ENCODE measurements at regions not wholly inside any gene's neighbourhood (a gene's known extent, or its start where the extent isn't known, plus 50 kb on each side); places are given as distances from the start of the nearest gene placed in this dataset.

DNA sequence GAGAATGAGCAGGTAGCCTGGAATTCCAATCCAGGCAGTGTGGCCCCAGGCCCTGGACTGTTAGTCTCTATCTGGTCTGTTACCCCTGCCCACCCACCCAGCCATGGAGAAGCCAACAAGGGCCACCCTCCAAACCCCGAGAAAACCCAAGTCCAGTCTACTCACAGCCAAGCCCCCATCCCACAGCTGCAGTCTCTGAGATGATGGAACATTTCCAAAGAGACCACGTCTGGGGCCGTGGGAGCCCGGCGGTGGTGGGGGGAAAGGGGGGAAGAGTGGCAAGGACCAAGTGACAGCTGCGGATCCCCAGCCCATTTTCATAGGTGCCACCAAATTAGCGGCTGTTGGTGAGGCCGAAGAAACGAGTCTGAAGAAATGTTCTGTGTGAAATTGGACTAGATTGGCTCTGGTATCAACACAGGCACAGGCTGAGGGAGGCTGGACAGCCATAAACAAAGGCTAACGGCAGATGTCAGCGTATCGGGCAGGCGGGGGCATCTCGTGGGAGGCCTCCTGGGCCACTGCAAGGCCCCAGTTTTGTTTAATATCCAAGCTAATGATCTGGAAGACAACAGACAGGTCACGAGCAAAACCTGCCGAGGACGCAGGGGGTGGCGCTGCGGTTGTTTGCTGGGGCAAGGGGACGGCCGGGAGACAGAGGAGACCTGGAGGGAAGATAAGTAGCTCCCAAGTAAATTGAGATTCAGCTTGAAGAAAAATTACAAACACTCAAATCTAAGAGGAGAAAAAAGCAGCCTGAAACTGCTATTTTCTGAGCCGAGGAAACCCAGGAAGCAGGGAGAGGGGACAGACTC is 53.4 kb downstream of the RBFOX3 start:
- ChIA-PET CTCF (no interaction called here), RAD21 (ENCODE audit: low non-redundant PET in 1 of 2, low total read pairs in 2 of 2, uncharacterized antibody in 2 of 2, unreplicated experiment in 2 of 2) (no interaction called here), POLR2A (interaction anchor here (0.7 kb wide), 1 partner anchor 407 kb away, joined by 3 read pairs; no protein-coding TSS in a partner anchor)
- Histone ChIP-seq H3K9ac (ENCODE audit: low read length) (no peak overlapping the region), H3K27ac (ENCODE audit: low read depth, low read length) (no peak overlapping the region), H3K79me2 (ENCODE audit: insufficient read depth, low read length) (no peaks in the 10 kb centered on the region), H3K27me3 (ENCODE audit: insufficient read depth, low read length) (peaks cover 4% of the 10 kb centered on the region; the same call in 1 of the 2 replicates), H2AFZ (ENCODE audit: low read depth, low read length, poor library complexity, severe bottlenecking) (no peak overlapping the region), H3K9me2 (ENCODE audit: insufficient read depth) (no peaks in the 10 kb centered on the region), H3K4me3 (replicated peaks in 1 of 2; ENCODE audit: low read depth in 1 of 2, low read length in 2 of 2) (no peak overlapping the region), H3K36me3 (ENCODE audit: control insufficient read depth in 1 of 2, insufficient read depth in 2 of 2, low read length in 2 of 2) (no peaks in the 10 kb centered on the region), H3K4me1 (ENCODE audit: control insufficient read depth in 1 of 2, insufficient read depth in 2 of 2, low read length in 2 of 2) (peaks cover 2 to 3% of the 10 kb centered on the region in 2 experiments), H3K9me3 (ENCODE audit: control insufficient read depth in 1 of 2, insufficient read depth in 1 of 2, low read depth in 1 of 2, low read length in 2 of 2) (no peaks in the 10 kb centered on the region), H4K20me1 (ENCODE audit: insufficient read depth) (no peaks in the 10 kb centered on the region), H3K4me2 (ENCODE audit: low read length) (no peak overlapping the region)
- TF ChIP-seq, protein P1, sequence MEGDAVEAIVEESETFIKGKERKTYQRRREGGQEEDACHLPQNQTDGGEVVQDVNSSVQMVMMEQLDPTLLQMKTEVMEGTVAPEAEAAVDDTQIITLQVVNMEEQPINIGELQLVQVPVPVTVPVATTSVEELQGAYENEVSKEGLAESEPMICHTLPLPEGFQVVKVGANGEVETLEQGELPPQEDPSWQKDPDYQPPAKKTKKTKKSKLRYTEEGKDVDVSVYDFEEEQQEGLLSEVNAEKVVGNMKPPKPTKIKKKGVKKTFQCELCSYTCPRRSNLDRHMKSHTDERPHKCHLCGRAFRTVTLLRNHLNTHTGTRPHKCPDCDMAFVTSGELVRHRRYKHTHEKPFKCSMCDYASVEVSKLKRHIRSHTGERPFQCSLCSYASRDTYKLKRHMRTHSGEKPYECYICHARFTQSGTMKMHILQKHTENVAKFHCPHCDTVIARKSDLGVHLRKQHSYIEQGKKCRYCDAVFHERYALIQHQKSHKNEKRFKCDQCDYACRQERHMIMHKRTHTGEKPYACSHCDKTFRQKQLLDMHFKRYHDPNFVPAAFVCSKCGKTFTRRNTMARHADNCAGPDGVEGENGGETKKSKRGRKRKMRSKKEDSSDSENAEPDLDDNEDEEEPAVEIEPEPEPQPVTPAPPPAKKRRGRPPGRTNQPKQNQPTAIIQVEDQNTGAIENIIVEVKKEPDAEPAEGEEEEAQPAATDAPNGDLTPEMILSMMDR (IDR thresholded peaks at IDR 0.05 in 2 of 3, conservative IDR thresholded peaks at IDR 0.05 in 1 of 3; ENCODE audit: borderline replicate concordance in 1 of 3, insufficient read depth in 1 of 3, low read depth in 2 of 3, low read length in 2 of 3), result no peak
- TF ChIP-seq CBX3 (IDR thresholded peaks at IDR 0.05; ENCODE audit: low read depth), result no peak
- no peak for TF ChIP-seq ATF3 (IDR thresholded peaks at IDR 0.05)
- no peak for TF ChIP-seq JUND (IDR thresholded peaks at IDR 0.05)
- TF ChIP-seq TCF7L2 (IDR thresholded peaks at IDR 0.05; ENCODE audit: borderline replicate concordance, extremely low read depth, insufficient read depth, insufficient read length), result no peak
- no peak for TF ChIP-seq YY1 (IDR thresholded peaks at IDR 0.05; ENCODE audit: extremely low read depth, insufficient replicate concordance, low read depth, low read length)
- no peak for TF ChIP-seq ZBTB33 (IDR thresholded peaks at IDR 0.05; ENCODE audit: extremely low read depth, insufficient replicate concordance, low read length)
- no peak for TF ChIP-seq POLR2A (IDR thresholded peaks at IDR 0.05; ENCODE audit: borderline replicate concordance, extremely low read depth, insufficient read depth, insufficient read length)
- no peak for TF ChIP-seq FOSL1 (IDR thresholded peaks at IDR 0.05; ENCODE audit: low read depth)
- TF ChIP-seq POLR2AphosphoS5 (IDR thresholded peaks at IDR 0.05; ENCODE audit: low read depth, low read length), result no peak
- DNase-seq (ENCODE audit: low read depth, low spot score), result no peak
- intact Hi-C loops (cut with micrococcal nuclease), result no loop called here
- no TSS peak for BruUV-seq (replicated peaks)
- ATAC-seq, result no peak
